ENCODE measurements at regions not wholly inside any gene's neighbourhood (a gene's known extent, or its start where the extent isn't known, plus 50 kb on each side); places are given as distances from the start of the nearest gene placed in this dataset.
A peak's percentile ranks its signal among the peaks of the same experiment; 100 is the strongest.

DNA sequence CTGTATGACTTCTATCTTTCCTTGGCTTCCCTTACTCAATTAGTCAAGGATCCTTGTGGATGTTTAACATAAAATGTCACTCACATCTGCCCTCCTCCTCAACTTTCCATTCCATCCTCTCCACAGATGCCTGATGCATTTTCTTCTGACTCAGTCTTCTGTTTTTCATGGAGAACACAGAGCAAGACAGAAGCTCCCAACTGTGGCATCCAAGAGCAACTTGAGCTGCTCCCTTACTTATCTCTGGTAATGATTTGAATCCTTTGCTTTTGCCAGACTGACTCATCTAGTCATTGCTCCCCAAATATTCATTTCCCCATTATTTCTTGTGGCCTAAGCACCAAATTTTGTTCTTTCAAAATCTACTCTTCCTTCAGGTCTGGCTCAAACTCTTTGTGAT is 120.6 kb downstream of the LYPLAL1 start:
- Histone ChIP-seq H3K79me2 (ENCODE audit: insufficient read depth, low read length) (no peaks in the 10 kb centered on the region), H3K27ac (ENCODE audit: low read depth, low read length) (peak overlapping the region; percentile 26), H2AFZ (ENCODE audit: low read length) (no peak overlapping the region), H3K27me3 (ENCODE audit: insufficient read depth, low read length) (no peaks in the 10 kb centered on the region), H3K36me3 (ENCODE audit: insufficient read depth, low read length) (no peaks in the 10 kb centered on the region), H3K9me3 (ENCODE audit: low read depth, low read length) (no peaks in the 10 kb centered on the region), H4K20me1 (ENCODE audit: insufficient read depth, low read length) (no peaks in the 10 kb centered on the region), H3K4me2 (ENCODE audit: insufficient read depth, low read length) (no peak overlapping the region), H3K4me1 (ENCODE audit: insufficient read depth, low read length) (peaks cover 44% of the 10 kb centered on the region), H3K4me3 (ENCODE audit: insufficient read depth, low read length) (no peak overlapping the region)
- no peak for DNase-seq (ENCODE audit: insufficient read length, low spot score, missing footprints)
- no peak for TF ChIP-seq CTCF (IDR thresholded peaks at IDR 0.05; ENCODE audit: extremely low read depth, low read depth, low read length)

GRCh38 chr1:219293410-219293809 is 119.7 kb downstream of the LYPLAL1 start:
- TF ChIP-seq CTCF (IDR thresholded peaks at IDR 0.05; ENCODE audit: extremely low read depth, low read depth, low read length) = no peak
- Histone ChIP-seq H3K27ac (ENCODE audit: low read depth, low read length) (no peak overlapping the region), H3K9me3 (ENCODE audit: low read depth, low read length) (no peaks in the 10 kb centered on the region), H2AFZ (ENCODE audit: low read length) (no peak overlapping the region), H3K36me3 (ENCODE audit: insufficient read depth, low read length) (no peaks in the 10 kb centered on the region), H3K4me3 (ENCODE audit: insufficient read depth, low read length) (no peak overlapping the region), H4K20me1 (ENCODE audit: insufficient read depth, low read length) (no peaks in the 10 kb centered on the region), H3K4me2 (ENCODE audit: insufficient read depth, low read length) (no peak overlapping the region), H3K79me2 (ENCODE audit: insufficient read depth, low read length) (no peaks in the 10 kb centered on the region), H3K4me1 (ENCODE audit: insufficient read depth, low read length) (peaks cover 39% of the 10 kb centered on the region), H3K27me3 (ENCODE audit: insufficient read depth, low read length) (no peaks in the 10 kb centered on the region)
- DNase-seq (ENCODE audit: insufficient read length, low spot score, missing footprints) = no peak

DNA sequence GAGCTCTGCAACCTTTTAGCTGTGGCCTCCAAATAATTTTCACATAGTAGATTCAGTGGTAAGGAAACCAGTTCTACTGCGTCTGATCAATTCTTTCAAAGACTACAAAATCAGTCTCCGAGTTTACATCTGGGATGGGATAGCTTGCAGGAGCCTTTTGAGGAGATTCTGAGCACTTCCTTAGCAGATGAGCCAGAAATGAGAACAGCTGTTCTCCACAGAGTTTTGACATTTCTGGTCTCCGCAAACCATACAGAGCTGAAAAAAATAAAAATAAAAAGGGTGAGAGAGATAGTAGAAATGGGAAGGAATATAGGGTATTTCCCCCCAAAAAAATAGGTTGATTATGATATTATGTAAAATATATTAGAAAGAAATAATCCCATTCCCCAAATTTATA is 119.3 kb downstream of the LYPLAL1 start:
- Histone ChIP-seq H3K79me2 (ENCODE audit: insufficient read depth, low read length) (no peaks in the 10 kb centered on the region), H3K4me1 (ENCODE audit: insufficient read depth, low read length) (peaks cover 35% of the 10 kb centered on the region), H3K36me3 (ENCODE audit: insufficient read depth, low read length) (no peaks in the 10 kb centered on the region), H3K27ac (ENCODE audit: low read depth, low read length) (no peak overlapping the region), H4K20me1 (ENCODE audit: insufficient read depth, low read length) (no peaks in the 10 kb centered on the region), H2AFZ (ENCODE audit: low read length) (no peak overlapping the region), H3K4me3 (ENCODE audit: insufficient read depth, low read length) (no peak overlapping the region), H3K9me3 (ENCODE audit: low read depth, low read length) (no peaks in the 10 kb centered on the region), H3K4me2 (ENCODE audit: insufficient read depth, low read length) (no peak overlapping the region), H3K27me3 (ENCODE audit: insufficient read depth, low read length) (no peaks in the 10 kb centered on the region)
- DNase-seq (ENCODE audit: insufficient read length, low spot score, missing footprints) = no peak
- TF ChIP-seq CTCF (IDR thresholded peaks at IDR 0.05; ENCODE audit: extremely low read depth, low read depth, low read length) = no peak

- no peak overlapping the region for H2AFZ ChIP-seq (ENCODE audit: low read length)
- no peaks in the 10 kb centered on the region for H3K9me3 ChIP-seq (ENCODE audit: low read depth, low read length)
- TF ChIP-seq CTCF (IDR thresholded peaks at IDR 0.05; ENCODE audit: extremely low read depth, low read depth, low read length) = no peak
- H3K79me2 ChIP-seq (ENCODE audit: insufficient read depth, low read length) = no peaks in the 10 kb centered on the region
- peaks cover 29% of the 10 kb centered on the region for H3K4me1 ChIP-seq (ENCODE audit: insufficient read depth, low read length)
- no peak for DNase-seq (ENCODE audit: insufficient read length, low spot score, missing footprints)
- no peak overlapping the region for H3K4me3 ChIP-seq (ENCODE audit: insufficient read depth, low read length)
- no peaks in the 10 kb centered on the region for H3K36me3 ChIP-seq (ENCODE audit: insufficient read depth, low read length)
- H4K20me1 ChIP-seq (ENCODE audit: insufficient read depth, low read length) = no peaks in the 10 kb centered on the region
- no peak overlapping the region for H3K4me2 ChIP-seq (ENCODE audit: insufficient read depth, low read length)
- H3K27ac ChIP-seq (ENCODE audit: low read depth, low read length) = no peak overlapping the region
- no peaks in the 10 kb centered on the region for H3K27me3 ChIP-seq (ENCODE audit: insufficient read depth, low read length)
Observed at GRCh38 chr1:219292341-219292740, 118.7 kb downstream of the LYPLAL1 start.
